IMR-90 (cell line): ENCODE measurements at regions not wholly inside any gene's neighbourhood (a gene's known extent, or its start where the extent isn't known, plus 50 kb on each side); places are given as distances from the start of the nearest gene placed in this dataset.

Experiments used
- ATAC-seq: fragments of 200-7000 bp; cut with Tn5 transposase; 2 replicates; pipeline ENCODE4 v1.9.1; 2020; ENCODE audit warnings: low read depth, mild to moderate bottlenecking, moderate library complexity
- BruUV-seq: library from RNA; stranded (reverse); fragments of 400-500 nt; replicated peaks from 2 replicates; lab custom pipeline; 2021; lab: Mats Ljungman, UMichigan
- CTCF ChIA-PET: fragments of 300-600 bp; formaldehyde crosslinking; extraction: SDS; loops from one replicate; lab custom pipeline; 2021; ENCODE audit warnings: antibody characterized with exemption; lab: Yijun Ruan, JAX
- POLR2A ChIA-PET: fragments of 300-600 bp; sonication (Branson Sonifier 250); formaldehyde crosslinking; loops from one replicate; lab custom pipeline; 2022; ENCODE audit warnings: antibody characterized with exemption; ENCODE audit not compliant: unreplicated experiment; lab: Charles Lee
- DNase-seq: peaks from one replicate; pipeline ENCODE4 v3.0.0; 2013
- H2AFZ ChIP-seq: replicated peaks from 2 replicates; pipeline ENCODE3; 2013; ENCODE audit warnings: low read length, mild to moderate bottlenecking; ENCODE audit not compliant: poor library complexity
- H2AK5ac ChIP-seq: 2 replicates; pipeline ENCODE4 v1.6.1; 2013; ENCODE audit warnings: low read depth, low read length, inconsistent platforms
- H2AK9ac ChIP-seq: replicated peaks from 2 replicates; pipeline ENCODE3; 2013; ENCODE audit warnings: mild to moderate bottlenecking, low read depth, low read length, moderate library complexity; ENCODE audit not compliant: poor library complexity
- H2BK120ac ChIP-seq: 2 replicates; pipeline ENCODE4 v1.6.1; 2013; ENCODE audit warnings: low read depth, low read length, inconsistent platforms
- H2BK15ac ChIP-seq: 3 replicates; pipeline ENCODE4 v1.6.1; 2013; ENCODE audit warnings: low read depth, low read length, inconsistent platforms
- H2BK20ac ChIP-seq: 2 replicates; pipeline ENCODE4 v1.6.1; 2013; ENCODE audit warnings: low read depth, mild to moderate bottlenecking, inconsistent platforms, low read length, moderate library complexity
- H2BK5ac ChIP-seq: 2 replicates; pipeline ENCODE4 v1.6.1; 2013; ENCODE audit warnings: mild to moderate bottlenecking, low read depth, low read length, inconsistent platforms; ENCODE audit not compliant: poor library complexity, severe bottlenecking
- H3K14ac ChIP-seq: replicated peaks from 2 replicates; pipeline ENCODE4 v1.6.1; 2013; ENCODE audit warnings: low read depth, low read length, inconsistent platforms
- H3K18ac ChIP-seq: 2 replicates; pipeline ENCODE4 v1.6.1; 2013; ENCODE audit warnings: low read depth, low read length, control low read depth
- H3K23ac ChIP-seq: 2 replicates; pipeline ENCODE4 v1.6.1; 2013; ENCODE audit warnings: low read depth, low read length, inconsistent platforms
- H3K27ac ChIP-seq: 2 replicates; pipeline ENCODE4 v1.5.1; 2013; ENCODE audit warnings: mild to moderate bottlenecking, control low read depth, low read length; ENCODE audit not compliant: insufficient read depth
- H3K27me3 ChIP-seq: 2 replicates; pipeline ENCODE4 v1.6.1; 2013; ENCODE audit warnings: low read length; ENCODE audit not compliant: control insufficient read depth, insufficient read depth
- H3K36me3 ChIP-seq: 2 replicates; pipeline ENCODE4 v1.6.1; 2013; ENCODE audit warnings: low read length, mixed read lengths; ENCODE audit not compliant: control insufficient read depth, insufficient read depth
- H3K4ac ChIP-seq: 2 replicates; pipeline ENCODE4 v1.6.1; 2013; ENCODE audit warnings: low read depth, low read length, inconsistent platforms
- H3K4me1 ChIP-seq: 2 replicates; pipeline ENCODE4 v1.6.1; 2013; ENCODE audit warnings: low read length, mixed read lengths; ENCODE audit not compliant: control insufficient read depth, insufficient read depth
- H3K4me2 ChIP-seq: 2 replicates; pipeline ENCODE4 v1.6.1; 2013; ENCODE audit warnings: low read depth, mild to moderate bottlenecking, control low read depth, low read length, moderate library complexity
- H3K4me3 ChIP-seq: 2 replicates; pipeline ENCODE4 v1.5.1; 2013; ENCODE audit warnings: low read depth, mild to moderate bottlenecking, control low read depth, low read length, moderate library complexity; ENCODE audit not compliant: insufficient read depth
- H3K56ac ChIP-seq: 2 replicates; pipeline ENCODE4 v1.6.1; 2013; ENCODE audit warnings: low read length, inconsistent platforms; ENCODE audit not compliant: insufficient read depth; ENCODE audit errors: extremely low read depth
- H3K79me1 ChIP-seq, 2 experiments: 2 replicates each; pipeline ENCODE4 v1.6.1; 2013; ENCODE audit warnings: low read length in 2 of 2, inconsistent platforms in 1 of 2, low read depth in 1 of 2
- H3K9ac ChIP-seq: 2 replicates; pipeline ENCODE4 v1.6.1; 2013; ENCODE audit warnings: low read depth, low read length, control low read depth
- H3K9me1 ChIP-seq: 2 replicates; pipeline ENCODE4 v1.6.1; 2013; ENCODE audit warnings: low read length, inconsistent platforms; ENCODE audit not compliant: insufficient read depth
- H3K9me3 ChIP-seq: 2 replicates; pipeline ENCODE4 v1.6.1; 2013; ENCODE audit warnings: low read length; ENCODE audit not compliant: control insufficient read depth, insufficient read depth
- H4K20me1 ChIP-seq: 2 replicates; pipeline ENCODE4 v1.6.1; 2013; ENCODE audit warnings: low read length, inconsistent platforms; ENCODE audit not compliant: insufficient read depth
- H4K5ac ChIP-seq: 2 replicates; pipeline ENCODE4 v1.6.1; 2013; ENCODE audit warnings: mild to moderate bottlenecking, low read depth, low read length, control low read depth
- H4K8ac ChIP-seq, 2 experiments: 2 replicates each; pipeline ENCODE4 v1.6.1; 2013; ENCODE audit warnings: low read depth in 2 of 2, low read length in 2 of 2, control low read depth in 1 of 2, inconsistent platforms in 1 of 2
- H4K91ac ChIP-seq: 2 replicates; pipeline ENCODE4 v1.6.1; 2013; ENCODE audit warnings: low read depth, low read length, inconsistent platforms; ENCODE audit not compliant: insufficient read depth
- CEBPB ChIP-seq: IDR thresholded peaks from 2 replicates; pipeline ENCODE4 v1.6.1; 2012; ENCODE audit warnings: low read depth, low read length, improper control_type of control experiment
- CHD1 ChIP-seq: IDR thresholded peaks from 2 replicates; pipeline ENCODE4 v1.6.1; 2012; ENCODE audit warnings: low read depth, low read length, improper control_type of control experiment
- CTCF ChIP-seq: conservative IDR thresholded peaks from 2 replicates; pipeline ENCODE4 v1.5.1; 2012; ENCODE audit warnings: mild to moderate bottlenecking, low read depth, low read length, improper control_type of control experiment
- MAFK ChIP-seq: IDR thresholded peaks from 2 replicates; pipeline ENCODE4 v1.6.1; 2012; ENCODE audit warnings: low read depth, low read length, improper control_type of control experiment
- MAZ ChIP-seq: IDR thresholded peaks from 2 replicates; pipeline ENCODE4 v1.6.1; 2012; ENCODE audit warnings: low read depth, mild to moderate bottlenecking, low read length, improper control_type of control experiment, moderate library complexity, borderline replicate concordance
- MXI1 ChIP-seq: IDR thresholded peaks from 2 replicates; pipeline ENCODE4 v1.6.1; 2012; ENCODE audit warnings: low read depth, mild to moderate bottlenecking, low read length, moderate library complexity, borderline replicate concordance
- NFE2L2 ChIP-seq: fragments of 150-350 bp; IDR thresholded peaks from 2 replicates; pipeline ENCODE4 v1.6.1; 2016; ENCODE audit warnings: low read depth, mild to moderate bottlenecking, low read length
- POLR2A ChIP-seq: IDR thresholded peaks from 2 replicates; pipeline ENCODE4 v1.6.1; 2012; ENCODE audit warnings: mild to moderate bottlenecking, low read depth, low read length
- RAD21 ChIP-seq: IDR thresholded peaks from 2 replicates; pipeline ENCODE4 v1.6.1; 2012; ENCODE audit warnings: low read length, improper control_type of control experiment
- RCOR1 ChIP-seq: IDR thresholded peaks from 2 replicates; pipeline ENCODE4 v1.6.1; 2012; ENCODE audit warnings: mild to moderate bottlenecking, low read length, improper control_type of control experiment; ENCODE audit not compliant: insufficient replicate concordance
- RFX5 ChIP-seq: IDR thresholded peaks from 2 replicates; pipeline ENCODE4 v1.8.0; 2012; ENCODE audit warnings: low read depth, mild to moderate bottlenecking, low read length, moderate library complexity
- SMC3 ChIP-seq: fragments of 150-350 bp; IDR thresholded peaks from 2 replicates; pipeline ENCODE4 v1.6.1; 2016; ENCODE audit warnings: low read depth, mild to moderate bottlenecking, antibody characterized with exemption, low read length, moderate library complexity
- USF2 ChIP-seq: fragments of 150-350 bp; IDR thresholded peaks from 2 replicates; pipeline ENCODE4 v1.6.1; 2017; ENCODE audit warnings: mild to moderate bottlenecking, antibody characterized with exemption, low read length, low read depth
- WGBS, 2 experiments: methylation state at CpG; one replicate each; pipeline versions ENCODE4 v1.1.5 to v1.1.7; 2013; ENCODE audit warnings: missing lambda C conversion rate in 2 of 2; ENCODE audit not compliant: insufficient read length in 1 of 2; ENCODE audit errors: extremely low coverage in 2 of 2; 5-methylcytosine and 5-hydroxymethylcytosine counted together
- dilution Hi-C: fragments of 300-500 bp; cut with HindIII; formaldehyde crosslinking; loops from one replicate; pipeline ENCODE4 v1.14.3; 2018; ENCODE audit warnings: low sequenced_read_pairs; ENCODE audit not compliant: unreplicated experiment
- in situ Hi-C: fragments of 300-500 bp; cut with MboI; formaldehyde crosslinking; loops from 3 replicates; pipeline ENCODE4 v1.14.3; 2019; ENCODE audit warnings: low sequenced_read_pairs, inconsistent platforms, mixed read lengths
- intact Hi-C: fragments of 100-400 bp; cut with micrococcal nuclease; formaldehyde crosslinking; loops from 2 replicates; pipeline ENCODE4 v1.10.0; 2022

DNA sequence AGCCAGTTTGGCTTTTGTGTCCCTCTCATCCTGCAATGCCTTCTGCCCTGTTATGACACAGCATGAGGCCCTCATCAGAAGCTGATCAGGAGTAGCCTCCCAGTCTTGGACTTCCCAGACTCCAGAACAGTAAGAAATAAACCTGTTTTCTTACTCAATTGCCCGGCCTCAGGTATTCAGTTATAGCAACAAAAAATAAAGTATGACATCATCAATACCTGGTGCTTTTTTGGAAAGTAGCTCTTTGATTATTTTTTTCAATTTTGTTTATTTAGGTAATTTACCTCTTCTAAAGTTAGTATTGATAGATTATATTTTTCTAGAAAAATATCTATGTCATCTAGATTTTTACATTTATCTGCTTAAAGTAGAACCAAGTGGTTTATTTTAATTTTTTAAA, 112.8 kb upstream of the CES5A start:
- H3K4ac ChIP-seq: no peak overlapping the region
- H3K4me2 ChIP-seq: no peak overlapping the region
- no peaks in the 10 kb centered on the region for H3K79me1 ChIP-seq
- intact Hi-C loops: no loop called here
- TF ChIP-seq CHD1 (no peak), USF2 (no peak), MAFK (no peak), RCOR1 (no peak), MAZ (no peak), CTCF (no peak), RFX5 (no peak), RAD21 (no peak), CEBPB (no peak), MXI1 (no peak), POLR2A (no peak), SMC3 (no peak), NFE2L2 (no peak)
- no peak overlapping the region for H3K23ac ChIP-seq
- H3K27ac ChIP-seq: no peak overlapping the region
- H2BK5ac ChIP-seq: no peak overlapping the region
- no TSS peak for BruUV-seq
- ChIA-PET POLR2A (no interaction called here), CTCF (no interaction called here)
- H3K14ac ChIP-seq: no peak overlapping the region
- no peak overlapping the region for H4K91ac ChIP-seq
- no peaks in the 10 kb centered on the region for H3K9me1 ChIP-seq
- no peaks in the 10 kb centered on the region for H4K20me1 ChIP-seq
- H3K4me3 ChIP-seq: no peak overlapping the region
- no peak overlapping the region for H2AFZ ChIP-seq
- no CpG with 5 or more reads among the region's 1 CpG for WGBS, 2 experiments
- no peak overlapping the region for H2AK9ac ChIP-seq
- H3K27me3 ChIP-seq: no peaks in the 10 kb centered on the region
- H3K4me1 ChIP-seq: no peaks in the 10 kb centered on the region
- no peaks in the 10 kb centered on the region for H3K9me3 ChIP-seq
- H2AK5ac ChIP-seq: no peak overlapping the region
- H3K36me3 ChIP-seq: no peaks in the 10 kb centered on the region
- H4K8ac ChIP-seq: no peak overlapping the region
- no peak for ATAC-seq
- no peak for DNase-seq
- dilution Hi-C loops: no loop called here
- no peak overlapping the region for H2BK120ac ChIP-seq
- H3K18ac ChIP-seq: no peak overlapping the region
- in situ Hi-C loops: no loop called here
- H2BK15ac ChIP-seq: no peak overlapping the region
- H2BK20ac ChIP-seq: no peak overlapping the region
- no peak overlapping the region for H3K9ac ChIP-seq
- H4K5ac ChIP-seq: no peak overlapping the region
- H3K56ac ChIP-seq: no peak overlapping the region
